NB4 (cell line): ENCODE measurements at regions not wholly inside any gene's neighbourhood (a gene's known extent, or its start where the extent isn't known, plus 50 kb on each side); places are given as distances from the start of the nearest gene placed in this dataset.

ENCODE experiments used
- DNase-seq: peaks from one replicate; pipeline ENCODE4 v3.0.0; 2010; ENCODE audit warnings: low read depth
- H3K4me3 ChIP-seq: one replicate; pipeline ENCODE4 v1.5.1; 2011; ENCODE audit warnings: mild to moderate bottlenecking, low read depth, low read length, moderate library complexity
- MYC ChIP-seq: IDR thresholded peaks from 2 replicates; pipeline ENCODE4 v1.6.1; 2011; ENCODE audit warnings: low read depth, low read length
- POLR2A ChIP-seq: IDR thresholded peaks from 2 replicates; pipeline ENCODE4 v1.6.1; 2011; ENCODE audit warnings: mild to moderate bottlenecking; ENCODE audit not compliant: insufficient read length; ENCODE audit errors: extremely low read depth
- TF ChIP-seq, protein P1 (sequence below): IDR thresholded peaks from one replicate; pipeline ENCODE4 v1.5.1; 2012; ENCODE audit warnings: low read depth, low read length
- TF ChIP-seq, protein P2 (sequence below): IDR thresholded peaks from 2 replicates; pipeline ENCODE4 v1.6.1; 2011; ENCODE audit warnings: low read depth, low read length

DNA sequence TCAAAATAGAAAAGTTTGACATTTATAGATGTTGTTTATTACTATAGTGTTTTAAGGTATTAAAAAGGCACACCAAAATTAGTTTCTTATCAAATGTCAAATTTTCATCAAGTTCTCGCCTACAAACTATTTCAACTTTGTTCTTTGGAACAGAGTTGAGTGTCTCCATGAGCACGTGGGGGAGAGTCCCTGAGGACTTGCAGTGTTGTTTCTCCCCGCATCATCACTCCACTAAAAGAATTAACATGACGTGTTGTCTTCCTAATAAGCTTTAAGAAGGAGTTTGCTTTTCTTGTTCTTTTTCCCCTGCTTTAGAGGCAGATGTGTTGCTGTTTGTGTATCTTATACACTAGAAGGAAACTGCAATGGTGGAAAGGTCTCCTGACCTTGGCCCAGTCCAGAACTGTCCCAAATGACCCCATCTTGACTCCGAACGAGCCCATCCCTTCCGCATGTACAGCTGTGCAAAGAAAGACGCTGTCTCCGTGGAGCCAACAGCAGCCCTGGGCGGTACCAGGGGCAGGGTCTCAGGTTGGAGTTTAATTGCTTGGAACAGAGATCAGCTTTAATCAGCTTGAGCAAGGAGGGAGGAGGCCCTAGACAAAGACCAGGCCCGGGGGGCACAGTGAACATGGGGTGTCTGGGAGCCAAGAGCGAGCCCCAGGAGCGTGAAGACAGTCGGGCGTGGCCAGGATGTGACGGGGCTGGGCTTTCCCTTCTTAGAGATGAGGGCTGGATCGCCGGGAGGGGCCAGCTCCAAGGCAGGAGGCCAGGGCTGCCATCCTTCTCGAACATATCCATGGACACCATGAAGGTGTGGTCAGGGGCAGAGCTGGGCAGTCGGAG, 215.4 kb upstream of the RTL1 start:
- no peak overlapping the region for H3K4me3 ChIP-seq
- no peak for DNase-seq
- TF ChIP-seq, protein P1, sequence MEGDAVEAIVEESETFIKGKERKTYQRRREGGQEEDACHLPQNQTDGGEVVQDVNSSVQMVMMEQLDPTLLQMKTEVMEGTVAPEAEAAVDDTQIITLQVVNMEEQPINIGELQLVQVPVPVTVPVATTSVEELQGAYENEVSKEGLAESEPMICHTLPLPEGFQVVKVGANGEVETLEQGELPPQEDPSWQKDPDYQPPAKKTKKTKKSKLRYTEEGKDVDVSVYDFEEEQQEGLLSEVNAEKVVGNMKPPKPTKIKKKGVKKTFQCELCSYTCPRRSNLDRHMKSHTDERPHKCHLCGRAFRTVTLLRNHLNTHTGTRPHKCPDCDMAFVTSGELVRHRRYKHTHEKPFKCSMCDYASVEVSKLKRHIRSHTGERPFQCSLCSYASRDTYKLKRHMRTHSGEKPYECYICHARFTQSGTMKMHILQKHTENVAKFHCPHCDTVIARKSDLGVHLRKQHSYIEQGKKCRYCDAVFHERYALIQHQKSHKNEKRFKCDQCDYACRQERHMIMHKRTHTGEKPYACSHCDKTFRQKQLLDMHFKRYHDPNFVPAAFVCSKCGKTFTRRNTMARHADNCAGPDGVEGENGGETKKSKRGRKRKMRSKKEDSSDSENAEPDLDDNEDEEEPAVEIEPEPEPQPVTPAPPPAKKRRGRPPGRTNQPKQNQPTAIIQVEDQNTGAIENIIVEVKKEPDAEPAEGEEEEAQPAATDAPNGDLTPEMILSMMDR, result no peak
- TF ChIP-seq MYC, result no peak
- TF ChIP-seq POLR2A, result no peak
- TF ChIP-seq, protein P2, sequence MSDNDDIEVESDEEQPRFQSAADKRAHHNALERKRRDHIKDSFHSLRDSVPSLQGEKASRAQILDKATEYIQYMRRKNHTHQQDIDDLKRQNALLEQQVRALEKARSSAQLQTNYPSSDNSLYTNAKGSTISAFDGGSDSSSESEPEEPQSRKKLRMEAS, result no peak

GRCh38 chr14:101119830-101120571, 216.5 kb upstream of the RTL1 start:
- DNase-seq, result peak; percentile 17
- TF ChIP-seq, protein P2, result no peak
- TF ChIP-seq MYC, result no peak
- TF ChIP-seq, protein P1, result no peak
- no peak for TF ChIP-seq POLR2A
- H3K4me3 ChIP-seq, result no peak overlapping the region

DNA sequence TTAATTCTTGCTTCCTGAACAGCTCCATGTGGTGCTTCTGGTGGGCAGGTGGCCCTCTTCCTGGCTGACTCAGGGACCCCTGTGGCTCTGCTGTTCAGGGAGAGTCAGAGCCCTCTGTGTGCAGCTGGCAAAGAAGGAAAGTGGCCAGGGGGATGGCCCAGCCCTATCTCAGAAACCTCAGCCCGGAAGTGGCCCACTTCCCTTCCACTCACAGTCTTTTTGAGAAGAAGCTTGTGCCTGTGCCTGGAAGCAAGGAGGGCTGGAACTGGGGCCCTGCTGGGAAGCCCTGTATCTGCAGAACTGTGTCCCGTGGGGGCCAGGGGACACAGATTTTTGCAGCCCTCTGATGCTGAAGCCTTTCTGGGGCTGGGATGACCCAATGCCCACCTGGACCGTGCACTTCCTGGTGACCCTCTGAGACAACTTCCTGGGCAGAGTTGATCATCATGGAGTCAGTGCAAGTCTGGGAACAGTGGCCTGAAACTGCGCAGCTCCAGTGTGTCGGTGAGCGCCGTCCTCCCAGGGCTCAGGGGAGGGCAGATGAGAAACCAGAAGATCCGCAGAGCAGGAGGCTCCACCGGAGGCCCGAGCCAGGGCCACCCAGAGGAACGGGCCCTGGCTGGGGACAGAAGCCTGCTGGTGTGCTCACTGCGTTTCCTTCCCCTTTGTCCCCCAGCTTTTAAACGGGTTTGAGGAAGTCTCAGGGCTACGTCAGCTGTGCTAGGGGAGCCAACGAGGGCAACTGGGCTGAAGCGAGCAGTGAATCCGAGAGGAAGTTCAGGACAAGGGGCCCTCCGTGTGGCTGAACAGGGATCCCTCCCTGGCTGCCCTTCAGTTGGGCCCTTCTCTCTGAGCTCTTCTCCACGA, 217.4 kb upstream of the RTL1 start:
- DNase-seq, result peak; percentile 89
- peak overlapping the region; percentile 55 for H3K4me3 ChIP-seq
- peak; percentile 45; the same call in 1 of the 2 replicates for TF ChIP-seq MYC
- no peak for TF ChIP-seq POLR2A

DNA sequence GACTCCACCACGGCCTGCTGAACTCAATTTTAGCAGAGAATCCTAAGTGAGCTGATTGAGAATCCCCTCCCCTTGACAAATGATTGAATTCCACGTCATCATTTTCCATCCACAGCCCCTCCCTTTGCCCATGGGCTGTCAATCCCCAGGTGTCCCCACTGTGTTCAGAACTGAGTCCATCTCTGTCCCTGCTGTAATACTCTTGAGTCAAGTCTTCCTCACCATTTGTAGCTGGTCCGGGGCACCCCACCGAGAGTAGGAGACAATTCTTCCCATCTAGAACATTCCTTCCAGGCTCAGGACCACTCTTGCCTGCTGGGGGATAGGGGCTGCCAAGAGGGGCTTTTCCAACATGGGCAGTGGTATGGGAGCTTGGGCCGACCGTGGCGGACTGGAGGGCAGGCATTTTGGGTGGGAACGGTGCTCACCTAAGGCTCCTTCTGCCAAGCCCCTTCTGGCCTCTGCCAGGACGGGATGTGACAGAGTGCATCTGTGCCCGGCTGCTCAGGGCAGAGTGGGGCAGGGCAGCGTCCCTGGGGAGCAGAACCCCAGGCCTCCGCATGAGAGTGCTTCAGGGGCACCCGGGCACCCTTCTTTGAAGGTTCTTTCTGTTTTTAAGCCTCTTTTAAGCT, 218.1 kb upstream of the RTL1 start:
- H3K4me3 ChIP-seq, result peak overlapping the region; percentile 55
- DNase-seq, result no peak
- TF ChIP-seq, protein P1, result no peak
- TF ChIP-seq POLR2A (no peak), MYC (no peak)
- TF ChIP-seq, protein P2, result no peak

- H3K4me3 ChIP-seq, result no peak overlapping the region
- DNase-seq, result no peak
- TF ChIP-seq MYC (no peak), POLR2A (no peak)
- TF ChIP-seq, protein P1, result no peak
- TF ChIP-seq, protein P2, result no peak
These were observed 219.0 kb upstream of the RTL1 start for GRCh38 chr14:101122237-101123141.
